HEK293 (cell line): ENCODE measurements at regions not wholly inside any gene's neighbourhood (a gene's known extent, or its start where the extent isn't known, plus 50 kb on each side); places are given as distances from the start of the nearest gene placed in this dataset.

Experiments
- CTCF ChIA-PET: fragments of 350-600 bp; formaldehyde crosslinking; extraction: SDS; loops from one replicate; lab custom pipeline; 2021; ENCODE audit warnings: antibody characterized with exemption; lab: Yijun Ruan, JAX
- POLR2A ChIA-PET: fragments of 300-600 bp; formaldehyde crosslinking; extraction: SDS; loops from one replicate; lab custom pipeline; 2020; ENCODE audit warnings: antibody characterized with exemption, inconsistent platforms; lab: Yijun Ruan, JAX
- H3K27ac ChIP-seq: fragments of 200-500 bp; sonication (Bioruptor generic); 2 replicates; pipeline ENCODE4 v1.5.1; 2014; ENCODE audit warnings: low read depth, low read length, control low read depth, inconsistent platforms; ENCODE audit errors: extremely low read depth
- H3K36me3 ChIP-seq, 2 experiments: fragments of 200-500 bp in 1 of 2; sonication (Bioruptor generic) in 1 of 2; 1 replicate in 1 of 2; 2 replicates in 1 of 2; pipeline ENCODE4 v1.5.1; 2014 to 2017; ENCODE audit warnings: inconsistent platforms in 2 of 2, low read length in 2 of 2; ENCODE audit not compliant: control insufficient read depth in 2 of 2, insufficient read depth in 1 of 2
- H3K4me1 ChIP-seq: fragments of 200-500 bp; sonication (Bioruptor generic); 2 replicates; pipeline ENCODE4 v1.5.1; 2014; ENCODE audit warnings: mild to moderate bottlenecking, low read length, inconsistent platforms; ENCODE audit not compliant: control insufficient read depth, insufficient read depth
- H3K4me3 ChIP-seq: 2 replicates; pipeline ENCODE4 v1.5.1; 2011; ENCODE audit warnings: low read depth, mild to moderate bottlenecking, control low read depth, low read length, moderate library complexity
- H3K9me3 ChIP-seq: fragments of 200-500 bp; sonication (Bioruptor generic); 2 replicates; pipeline ENCODE4 v1.5.1; 2014; ENCODE audit warnings: low read depth, low read length, inconsistent platforms; ENCODE audit not compliant: control insufficient read depth, insufficient read depth
- SP3 ChIP-seq: fragments of 450-650 bp; formaldehyde crosslinking; IDR thresholded peaks from 2 replicates; pipeline ENCODE4 v1.5.1; 2016; ENCODE audit warnings: missing biosample characterization, missing genetic modification characterization
- TRIM28 ChIP-seq: IDR thresholded peaks from 2 replicates; pipeline ENCODE4 v1.6.1; 2011; ENCODE audit warnings: low read length, control low read depth, borderline replicate concordance
- ZIC2 ChIP-seq: fragments of 450-650 bp; formaldehyde crosslinking; IDR thresholded peaks from 2 replicates; pipeline ENCODE4 v1.5.1; 2016; ENCODE audit warnings: missing biosample characterization, missing genetic modification characterization
- ZNF10 ChIP-seq: fragments of 450-650 bp; formaldehyde crosslinking; IDR thresholded peaks from 2 replicates; pipeline ENCODE4 v1.5.1; 2017; ENCODE audit warnings: missing biosample characterization, missing genetic modification characterization
- ZNF112 ChIP-seq: fragments of 450-650 bp; formaldehyde crosslinking; IDR thresholded peaks from 2 replicates; pipeline ENCODE4 v1.5.0; 2017; ENCODE audit warnings: missing biosample characterization, missing genetic modification characterization
- ZNF155 ChIP-seq: fragments of 450-650 bp; formaldehyde crosslinking; IDR thresholded peaks from 2 replicates; pipeline ENCODE4 v1.5.1; 2016; ENCODE audit warnings: missing biosample characterization, missing genetic modification characterization
- ZNF214 ChIP-seq: fragments of 450-650 bp; formaldehyde crosslinking; IDR thresholded peaks from 2 replicates; pipeline ENCODE4 v1.5.1; 2017; ENCODE audit warnings: missing biosample characterization, mild to moderate bottlenecking, missing genetic modification characterization, borderline replicate concordance
- ZNF302 ChIP-seq: fragments of 450-650 bp; formaldehyde crosslinking; IDR thresholded peaks from 2 replicates; pipeline ENCODE4 v1.5.1; 2016; ENCODE audit warnings: missing biosample characterization, missing genetic modification characterization, low read depth
- ZNF426 ChIP-seq: fragments of 450-650 bp; formaldehyde crosslinking; IDR thresholded peaks from 2 replicates; pipeline ENCODE4 v1.5.1; 2017; ENCODE audit warnings: missing biosample characterization, missing genetic modification characterization, mild to moderate bottlenecking, inconsistent platforms, moderate library complexity
- ZNF560 ChIP-seq: fragments of 450-650 bp; formaldehyde crosslinking; IDR thresholded peaks from 2 replicates; pipeline ENCODE4 v1.5.1; 2017; ENCODE audit warnings: missing biosample characterization, missing genetic modification characterization, borderline replicate concordance
- ZNF658 ChIP-seq: fragments of 450-650 bp; formaldehyde crosslinking; IDR thresholded peaks from 2 replicates; pipeline ENCODE4; 2016; ENCODE audit warnings: missing biosample characterization, missing genetic modification characterization
- ZNF768 ChIP-seq: fragments of 450-650 bp; formaldehyde crosslinking; IDR thresholded peaks from 2 replicates; pipeline ENCODE4 v1.5.1; 2018; ENCODE audit warnings: missing biosample characterization, mild to moderate bottlenecking, missing genetic modification characterization
- ZSCAN5A ChIP-seq: fragments of 450-650 bp; formaldehyde crosslinking; IDR thresholded peaks from 2 replicates; pipeline ENCODE4 v1.5.1; 2016; ENCODE audit warnings: missing biosample characterization, missing genetic modification characterization
- TF ChIP-seq, protein P1 (sequence below): fragments of 450-650 bp; formaldehyde crosslinking; IDR thresholded peaks from 2 replicates; pipeline ENCODE4 v1.5.1; 2017; ENCODE audit warnings: missing biosample characterization, mild to moderate bottlenecking, missing genetic modification characterization, moderate library complexity
- TF ChIP-seq, protein P2 (sequence below): fragments of 450-650 bp; formaldehyde crosslinking; IDR thresholded peaks from 2 replicates; pipeline ENCODE4 v1.5.1; 2017; ENCODE audit warnings: missing biosample characterization, missing genetic modification characterization
- TF ChIP-seq, protein P3 (sequence below): fragments of 450-650 bp; formaldehyde crosslinking; IDR thresholded peaks from 2 replicates; pipeline ENCODE4 v1.5.1; 2017; ENCODE audit warnings: missing biosample characterization, missing genetic modification characterization

DNA sequence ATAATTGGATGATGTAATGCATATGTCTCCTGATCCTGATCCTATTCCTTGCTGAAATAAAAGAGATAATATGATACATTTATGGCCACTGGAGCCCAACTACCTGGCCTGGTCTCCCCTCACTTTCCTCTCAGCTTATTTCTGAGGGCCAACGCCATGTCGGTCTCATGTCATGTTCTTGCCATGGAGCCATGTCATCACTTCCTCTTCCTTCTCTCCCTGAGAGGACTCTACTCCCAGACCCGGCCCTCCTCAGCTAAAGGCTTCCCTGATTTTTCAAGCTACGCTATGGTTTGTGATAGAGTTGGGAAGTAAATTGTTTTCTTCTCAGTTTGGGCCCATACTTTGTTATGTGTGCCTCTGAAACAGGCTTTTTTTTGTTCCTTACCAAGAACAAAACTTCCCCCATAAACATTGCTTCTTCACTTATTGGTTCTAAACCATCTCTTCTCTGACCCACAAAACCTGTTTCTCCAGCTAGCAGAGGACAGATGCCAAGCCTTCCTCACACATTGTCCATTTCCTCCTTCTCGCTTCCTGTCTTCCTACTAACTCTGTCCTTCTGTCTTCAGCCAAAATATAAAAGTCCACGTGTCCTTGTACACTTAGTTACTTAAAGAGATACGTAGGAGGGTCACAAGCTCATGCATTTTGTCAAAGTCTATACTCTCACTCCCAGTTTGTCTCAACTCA is 319.9 kb upstream of the DACH1 start (continued):
- TF ChIP-seq, protein P1, sequence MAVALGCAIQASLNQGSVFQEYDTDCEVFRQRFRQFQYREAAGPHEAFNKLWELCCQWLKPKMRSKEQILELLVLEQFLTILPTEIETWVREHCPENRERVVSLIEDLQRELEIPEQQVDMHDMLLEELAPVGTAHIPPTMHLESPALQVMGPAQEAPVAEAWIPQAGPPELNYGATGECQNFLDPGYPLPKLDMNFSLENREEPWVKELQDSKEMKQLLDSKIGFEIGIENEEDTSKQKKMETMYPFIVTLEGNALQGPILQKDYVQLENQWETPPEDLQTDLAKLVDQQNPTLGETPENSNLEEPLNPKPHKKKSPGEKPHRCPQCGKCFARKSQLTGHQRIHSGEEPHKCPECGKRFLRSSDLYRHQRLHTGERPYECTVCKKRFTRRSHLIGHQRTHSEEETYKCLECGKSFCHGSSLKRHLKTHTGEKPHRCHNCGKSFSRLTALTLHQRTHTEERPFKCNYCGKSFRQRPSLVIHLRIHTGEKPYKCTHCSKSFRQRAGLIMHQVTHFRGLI (tag by site-specific recombination) = no peak
- TF ChIP-seq ZSCAN5A (tag by site-specific recombination) (no peak), ZNF155 (tag by site-specific recombination) (no peak)

- H3K36me3 ChIP-seq = no peaks in the 10 kb centered on the region
- no peak overlapping the region for H3K4me3 ChIP-seq
- H3K27ac ChIP-seq = no peak overlapping the region
- TF ChIP-seq TRIM28 = no peak
- TF ChIP-seq, protein P2, sequence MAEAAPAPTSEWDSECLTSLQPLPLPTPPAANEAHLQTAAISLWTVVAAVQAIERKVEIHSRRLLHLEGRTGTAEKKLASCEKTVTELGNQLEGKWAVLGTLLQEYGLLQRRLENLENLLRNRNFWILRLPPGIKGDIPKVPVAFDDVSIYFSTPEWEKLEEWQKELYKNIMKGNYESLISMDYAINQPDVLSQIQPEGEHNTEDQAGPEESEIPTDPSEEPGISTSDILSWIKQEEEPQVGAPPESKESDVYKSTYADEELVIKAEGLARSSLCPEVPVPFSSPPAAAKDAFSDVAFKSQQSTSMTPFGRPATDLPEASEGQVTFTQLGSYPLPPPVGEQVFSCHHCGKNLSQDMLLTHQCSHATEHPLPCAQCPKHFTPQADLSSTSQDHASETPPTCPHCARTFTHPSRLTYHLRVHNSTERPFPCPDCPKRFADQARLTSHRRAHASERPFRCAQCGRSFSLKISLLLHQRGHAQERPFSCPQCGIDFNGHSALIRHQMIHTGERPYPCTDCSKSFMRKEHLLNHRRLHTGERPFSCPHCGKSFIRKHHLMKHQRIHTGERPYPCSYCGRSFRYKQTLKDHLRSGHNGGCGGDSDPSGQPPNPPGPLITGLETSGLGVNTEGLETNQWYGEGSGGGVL (tag by site-specific recombination) = no peak
- no peak for TF ChIP-seq ZNF658 (tag by site-specific recombination)
- no peak for TF ChIP-seq ZIC2 (tag by site-specific recombination)
- no peak for TF ChIP-seq ZNF214 (tag by site-specific recombination)
- TF ChIP-seq ZNF768 (tag by site-specific recombination) = no peak
- TF ChIP-seq SP3 (tag by site-specific recombination) = no peak
- no peak for TF ChIP-seq ZNF426 (tag by site-specific recombination)
- TF ChIP-seq, protein P3, sequence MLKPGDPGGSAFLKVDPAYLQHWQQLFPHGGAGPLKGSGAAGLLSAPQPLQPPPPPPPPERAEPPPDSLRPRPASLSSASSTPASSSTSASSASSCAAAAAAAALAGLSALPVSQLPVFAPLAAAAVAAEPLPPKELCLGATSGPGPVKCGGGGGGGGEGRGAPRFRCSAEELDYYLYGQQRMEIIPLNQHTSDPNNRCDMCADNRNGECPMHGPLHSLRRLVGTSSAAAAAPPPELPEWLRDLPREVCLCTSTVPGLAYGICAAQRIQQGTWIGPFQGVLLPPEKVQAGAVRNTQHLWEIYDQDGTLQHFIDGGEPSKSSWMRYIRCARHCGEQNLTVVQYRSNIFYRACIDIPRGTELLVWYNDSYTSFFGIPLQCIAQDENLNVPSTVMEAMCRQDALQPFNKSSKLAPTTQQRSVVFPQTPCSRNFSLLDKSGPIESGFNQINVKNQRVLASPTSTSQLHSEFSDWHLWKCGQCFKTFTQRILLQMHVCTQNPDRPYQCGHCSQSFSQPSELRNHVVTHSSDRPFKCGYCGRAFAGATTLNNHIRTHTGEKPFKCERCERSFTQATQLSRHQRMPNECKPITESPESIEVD (tag by site-specific recombination) = no peak
- TF ChIP-seq ZNF10 (tag by site-specific recombination) = no peak
- no peak for TF ChIP-seq ZNF560
- no peak for TF ChIP-seq ZNF302
- H3K9me3 ChIP-seq = no peaks in the 10 kb centered on the region
- CTCF ChIA-PET = no interaction called here
- POLR2A ChIA-PET = no interaction called here
- H3K4me1 ChIP-seq = no peaks in the 10 kb centered on the region
Observed at GRCh38 chr13:72185776-72186175, 318.8 kb upstream of the DACH1 start.

DNA sequence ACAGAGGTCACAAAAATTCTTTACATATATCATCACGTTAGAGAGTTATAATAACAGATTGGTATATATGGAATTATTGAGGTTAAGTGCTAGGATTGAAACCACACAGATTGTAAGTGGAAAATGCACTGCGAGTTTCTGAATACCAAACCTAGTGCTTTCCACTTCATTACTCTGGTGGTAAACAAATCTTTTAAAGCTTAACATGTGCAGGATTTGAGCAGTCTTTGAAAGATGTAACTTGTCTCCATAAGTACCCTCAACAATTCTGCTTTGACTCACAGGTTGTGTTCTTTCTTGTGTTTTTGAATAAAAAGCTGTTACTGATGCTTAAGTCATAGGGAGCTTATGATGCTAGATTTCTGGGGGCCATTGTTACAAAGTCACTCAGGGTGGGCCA is 314.7 kb upstream of the DACH1 start:
- ChIA-PET CTCF (no interaction called here), POLR2A (no interaction called here)
- Histone ChIP-seq H3K36me3 (no peaks in the 10 kb centered on the region), H3K4me1 (no peaks in the 10 kb centered on the region), H3K9me3 (no peaks in the 10 kb centered on the region), H3K27ac (no peak overlapping the region), H3K4me3 (no peak overlapping the region)
- TF ChIP-seq, protein P1 (tag by site-specific recombination) = no peak
- no peak for TF ChIP-seq ZNF112 (tag by site-specific recombination)
